Activated naive CD4-positive, alpha-beta T cell treated with anti-CD3 and anti-CD28 coated beads, Interleukin-2, amount 50 U/mL, for 24 hours (primary cell): ENCODE measurements at regions not wholly inside any gene's neighbourhood (a gene's known extent, or its start where the extent isn't known, plus 50 kb on each side); places are given as distances from the start of the nearest gene placed in this dataset.

Source experiments
- H3K27ac Mint-ChIP-seq: one replicate; pipeline ENCODE4 v1.8.0; 2021; ENCODE audit warnings: mild to moderate bottlenecking, mixed read lengths
- H3K27me3 Mint-ChIP-seq: one replicate; pipeline ENCODE4 v1.8.0; 2021; ENCODE audit warnings: mixed read lengths
- H3K36me3 Mint-ChIP-seq: one replicate; pipeline ENCODE4 v1.8.0; 2021; ENCODE audit warnings: mixed read lengths
- H3K4me1 Mint-ChIP-seq: one replicate; pipeline ENCODE4 v1.8.0; 2021; ENCODE audit warnings: mixed read lengths
- H3K4me3 Mint-ChIP-seq: one replicate; pipeline ENCODE4 v1.8.0; 2021; ENCODE audit warnings: mild to moderate bottlenecking, mixed read lengths
- H3K9me3 Mint-ChIP-seq: one replicate; pipeline ENCODE4 v1.8.0; 2021; ENCODE audit warnings: mixed read lengths

DNA sequence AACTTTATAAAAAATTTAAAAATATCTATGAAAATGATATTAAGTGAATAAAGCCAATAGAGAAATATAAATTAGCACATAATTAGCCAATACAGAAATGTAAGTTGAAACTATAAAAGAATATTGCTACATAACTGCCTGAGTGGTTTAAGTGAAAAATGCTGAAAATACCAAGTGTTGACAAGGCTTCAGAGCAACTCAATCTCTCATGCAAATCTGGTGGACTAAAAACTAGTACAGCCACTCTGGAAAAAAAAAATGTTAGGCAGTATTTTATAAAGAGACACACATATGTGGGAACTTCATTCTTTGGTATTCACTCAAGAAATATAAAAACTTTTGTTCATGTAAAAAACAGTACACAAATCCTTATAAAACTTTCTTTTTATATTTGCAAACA, 833.7 kb upstream of the ROBO1 start:
- Mint-ChIP-seq H3K4me1 (no peaks in the 10 kb centered on the region), H3K4me3 (no peak overlapping the region), H3K27me3 (no peaks in the 10 kb centered on the region), H3K36me3 (no peaks in the 10 kb centered on the region), H3K27ac (no peak overlapping the region), H3K9me3 (peaks cover 12% of the 10 kb centered on the region)

DNA sequence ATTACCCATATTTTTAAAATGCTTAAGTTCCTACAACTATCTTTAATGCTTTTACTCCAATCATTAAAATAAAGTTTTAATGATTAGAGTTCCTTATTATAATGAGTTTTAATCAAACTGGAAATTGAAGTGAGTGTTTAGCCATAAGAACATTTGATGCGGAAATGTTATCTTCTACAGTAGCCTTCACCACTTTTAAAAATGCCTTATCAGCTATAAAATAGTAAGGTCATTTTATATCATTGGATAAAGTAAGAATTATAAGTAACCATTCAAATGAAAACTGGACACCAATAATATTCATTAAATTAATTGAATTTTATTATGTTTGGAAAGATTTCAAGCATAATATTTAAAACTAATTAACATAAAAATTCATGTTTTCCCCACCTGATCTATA, 825.0 kb upstream of the ROBO1 start:
- H3K9me3 Mint-ChIP-seq, result peaks cover 17% of the 10 kb centered on the region
- H3K4me1 Mint-ChIP-seq, result no peaks in the 10 kb centered on the region
- H3K27ac Mint-ChIP-seq, result no peak overlapping the region
- H3K27me3 Mint-ChIP-seq, result no peaks in the 10 kb centered on the region
- H3K36me3 Mint-ChIP-seq, result no peaks in the 10 kb centered on the region
- no peak overlapping the region for H3K4me3 Mint-ChIP-seq

DNA sequence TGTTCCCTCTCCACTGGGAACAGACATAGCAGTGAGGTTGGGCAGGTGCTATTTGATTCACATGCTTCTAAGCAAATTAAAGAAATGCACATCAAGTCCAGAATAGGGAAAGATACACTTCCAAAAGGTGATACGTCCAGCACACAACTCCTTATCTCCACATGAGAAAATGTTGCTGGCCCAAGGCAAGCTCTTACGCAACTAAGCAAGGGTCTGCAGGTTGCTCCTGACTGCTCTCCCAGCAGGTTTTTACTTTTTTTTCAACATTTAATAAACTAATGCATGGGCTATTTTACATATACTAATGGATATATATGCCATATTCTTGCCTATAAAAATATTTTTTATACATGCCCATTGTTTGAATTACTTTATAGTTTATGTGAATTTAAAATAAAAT, 818.5 kb upstream of the ROBO1 start:
- Mint-ChIP-seq H3K4me1 (no peaks in the 10 kb centered on the region), H3K27ac (no peak overlapping the region), H3K36me3 (no peaks in the 10 kb centered on the region), H3K27me3 (no peaks in the 10 kb centered on the region), H3K4me3 (no peak overlapping the region), H3K9me3 (no peaks in the 10 kb centered on the region)

DNA sequence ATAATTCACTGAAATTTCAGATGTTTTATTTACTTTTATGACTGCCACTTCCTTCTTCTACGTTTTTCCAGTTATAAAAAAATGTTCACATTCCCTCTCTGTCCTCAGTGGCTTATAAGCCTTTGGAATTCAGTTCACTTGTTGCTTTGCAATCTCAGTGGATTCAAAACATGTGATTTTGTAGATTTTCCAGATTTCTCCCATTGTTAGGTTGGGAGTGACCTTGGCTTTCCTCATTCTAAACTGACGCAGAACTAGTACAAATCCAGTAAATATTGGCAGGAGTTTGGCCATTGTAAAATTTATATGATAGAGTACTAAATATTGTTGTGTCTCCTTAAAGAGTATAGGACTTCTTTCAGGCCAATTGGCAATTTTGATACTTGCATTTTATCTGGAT, 812.3 kb upstream of the ROBO1 start:
- H3K27me3 Mint-ChIP-seq, result no peaks in the 10 kb centered on the region
- no peaks in the 10 kb centered on the region for H3K4me1 Mint-ChIP-seq
- no peaks in the 10 kb centered on the region for H3K36me3 Mint-ChIP-seq
- H3K4me3 Mint-ChIP-seq, result no peak overlapping the region
- no peak overlapping the region for H3K27ac Mint-ChIP-seq
- peaks cover 9% of the 10 kb centered on the region for H3K9me3 Mint-ChIP-seq

DNA sequence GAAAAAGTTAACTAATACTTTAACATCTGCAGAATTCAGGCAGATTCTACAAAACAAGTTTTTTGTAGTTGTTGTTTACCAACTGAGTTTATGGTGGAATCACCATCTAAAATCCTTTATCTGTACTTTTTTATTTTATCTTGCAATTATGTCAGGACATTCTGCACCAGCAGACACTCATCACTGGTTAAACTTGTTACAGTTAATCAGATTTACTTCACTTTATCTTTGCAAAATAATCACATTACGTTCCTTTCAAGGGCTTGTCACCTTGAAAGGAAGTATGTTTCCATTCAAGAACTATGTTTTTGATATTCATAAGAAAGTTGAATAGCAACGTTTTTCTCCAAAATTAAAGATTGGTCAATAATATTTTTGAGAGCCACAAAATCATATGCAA, 796.6 kb upstream of the ROBO1 start:
- Mint-ChIP-seq H3K27me3 (no peaks in the 10 kb centered on the region), H3K27ac (no peak overlapping the region), H3K9me3 (peaks cover 6% of the 10 kb centered on the region), H3K4me1 (no peaks in the 10 kb centered on the region), H3K36me3 (no peaks in the 10 kb centered on the region), H3K4me3 (no peak overlapping the region)

DNA sequence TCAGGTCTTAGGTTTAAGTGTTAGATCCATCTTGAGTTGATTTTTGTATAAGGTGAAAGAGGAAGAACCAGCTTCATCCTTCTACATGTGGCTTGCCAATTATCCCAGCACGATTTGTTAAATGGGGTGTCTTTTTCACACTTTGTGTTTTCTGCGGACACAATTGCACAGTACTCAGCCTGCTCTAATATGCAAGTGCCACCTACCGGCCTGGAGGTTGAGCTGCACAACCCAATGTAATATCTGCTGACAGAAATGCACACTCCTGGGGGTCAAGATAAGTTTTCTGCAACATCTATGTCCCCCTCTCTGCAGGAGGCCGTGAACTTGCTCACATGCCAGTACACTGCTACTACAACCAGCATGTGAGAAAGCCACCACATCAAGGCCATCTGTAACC, 791.9 kb upstream of the ROBO1 start:
- Mint-ChIP-seq H3K9me3 (peaks cover 5% of the 10 kb centered on the region), H3K36me3 (no peaks in the 10 kb centered on the region), H3K4me3 (no peak overlapping the region), H3K4me1 (no peaks in the 10 kb centered on the region), H3K27ac (no peak overlapping the region), H3K27me3 (no peaks in the 10 kb centered on the region)

DNA sequence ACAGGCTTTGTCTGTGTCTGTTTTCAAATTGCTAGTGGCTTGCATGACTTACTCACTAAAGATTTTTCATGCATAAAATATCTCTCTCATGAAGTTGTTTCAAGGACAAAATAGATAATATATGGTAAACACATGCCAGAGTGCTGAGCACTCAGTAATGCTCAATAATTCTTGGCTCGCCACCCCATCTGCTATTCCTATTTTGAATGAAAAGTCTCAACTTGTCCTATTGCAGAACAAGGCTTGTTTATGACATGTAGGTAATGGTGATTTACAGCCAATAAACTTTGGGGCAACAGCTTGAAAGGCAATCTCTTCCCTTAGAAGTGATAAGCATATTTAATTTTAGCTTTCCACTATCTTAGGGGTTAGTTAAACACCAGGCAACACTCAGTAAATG, 789.0 kb upstream of the ROBO1 start:
- Mint-ChIP-seq H3K36me3 (no peaks in the 10 kb centered on the region), H3K27ac (no peak overlapping the region), H3K27me3 (no peaks in the 10 kb centered on the region), H3K4me1 (no peaks in the 10 kb centered on the region), H3K9me3 (peaks cover 5% of the 10 kb centered on the region), H3K4me3 (no peak overlapping the region)

DNA sequence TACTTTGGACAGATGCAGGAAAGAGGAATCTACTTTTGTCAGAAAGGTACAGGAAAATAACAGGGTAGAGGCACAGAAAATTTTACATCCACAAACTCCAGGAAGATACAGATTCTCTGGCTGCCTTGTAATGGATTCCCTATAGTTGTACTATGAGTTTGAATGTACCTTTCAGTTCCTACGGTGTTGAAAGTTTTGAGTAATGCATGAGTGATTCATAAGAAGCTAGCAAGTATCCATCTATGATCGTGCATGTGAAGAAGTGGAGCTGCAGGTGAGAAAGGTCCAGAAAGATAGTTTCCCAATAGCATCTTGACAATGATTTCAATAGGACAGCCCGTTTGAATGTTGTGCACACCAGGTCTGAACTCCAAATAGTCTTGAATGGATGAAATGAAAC, 786.5 kb upstream of the ROBO1 start:
- no peaks in the 10 kb centered on the region for H3K36me3 Mint-ChIP-seq
- no peaks in the 10 kb centered on the region for H3K27me3 Mint-ChIP-seq
- no peak overlapping the region for H3K27ac Mint-ChIP-seq
- no peaks in the 10 kb centered on the region for H3K4me1 Mint-ChIP-seq
- H3K4me3 Mint-ChIP-seq, result no peak overlapping the region
- peaks cover 5% of the 10 kb centered on the region for H3K9me3 Mint-ChIP-seq

DNA sequence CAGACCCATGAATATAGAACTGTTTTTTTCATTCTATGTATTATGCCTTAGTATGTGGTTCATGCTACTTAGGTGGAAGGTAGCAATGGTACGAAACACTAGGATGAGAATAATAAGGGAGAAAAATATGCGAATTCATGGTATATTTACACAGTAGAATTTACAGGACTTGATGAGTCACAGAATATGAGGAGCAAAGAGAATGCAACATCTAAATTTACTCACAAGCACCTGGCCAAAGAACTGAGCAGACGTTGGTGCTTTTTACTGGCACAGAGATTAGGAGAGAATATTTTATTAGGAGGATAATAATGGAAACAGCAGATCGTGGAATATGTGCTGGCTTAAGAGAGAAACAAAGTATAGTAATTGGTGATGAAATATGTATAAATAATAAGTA, 785.4 kb upstream of the ROBO1 start:
- H3K36me3 Mint-ChIP-seq, result no peaks in the 10 kb centered on the region
- H3K4me3 Mint-ChIP-seq, result no peak overlapping the region
- no peaks in the 10 kb centered on the region for H3K4me1 Mint-ChIP-seq
- H3K27ac Mint-ChIP-seq, result no peak overlapping the region
- peaks cover 5% of the 10 kb centered on the region for H3K9me3 Mint-ChIP-seq
- H3K27me3 Mint-ChIP-seq, result no peaks in the 10 kb centered on the region

DNA sequence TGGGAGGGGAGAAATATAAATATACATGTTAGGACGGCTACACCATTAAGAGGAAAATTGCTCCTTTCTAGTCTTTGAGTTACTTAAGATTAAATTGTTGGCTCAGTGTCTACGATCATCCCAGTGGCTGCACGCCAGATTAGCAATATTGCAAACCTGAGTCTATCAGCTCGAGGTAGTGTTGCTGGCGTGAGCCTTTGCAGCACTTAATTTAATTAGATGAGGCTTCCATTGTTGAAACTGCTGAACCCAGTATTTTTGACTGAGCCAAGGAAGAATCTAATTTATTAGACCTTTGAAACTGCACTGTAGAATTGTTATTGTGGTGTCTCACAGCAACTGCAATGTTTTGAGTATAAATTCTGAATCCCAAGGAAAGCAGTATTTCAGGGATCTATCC, 782.4 kb upstream of the ROBO1 start:
- Mint-ChIP-seq H3K4me1 (no peaks in the 10 kb centered on the region), H3K4me3 (no peak overlapping the region), H3K36me3 (no peaks in the 10 kb centered on the region), H3K9me3 (no peaks in the 10 kb centered on the region), H3K27ac (no peak overlapping the region), H3K27me3 (no peaks in the 10 kb centered on the region)

DNA sequence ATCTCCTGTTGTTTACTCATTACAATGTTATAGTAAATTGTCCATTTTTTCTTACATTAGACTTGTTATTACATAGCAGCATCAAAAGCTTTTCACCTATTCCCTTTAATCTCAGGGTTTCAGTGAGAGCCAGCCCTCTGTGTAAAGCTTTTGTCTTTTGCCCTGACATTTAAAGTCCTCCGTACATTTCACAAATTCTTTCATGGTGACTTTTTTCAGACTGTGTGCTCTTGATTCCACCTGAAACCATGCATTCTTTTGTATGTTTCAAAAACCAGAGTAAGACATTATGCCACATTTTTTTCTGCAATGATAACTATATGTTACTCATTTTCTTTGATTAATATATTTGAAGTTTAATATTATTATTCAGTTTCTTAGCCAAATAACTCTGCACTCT, 781.4 kb upstream of the ROBO1 start:
- Mint-ChIP-seq H3K4me1 (no peaks in the 10 kb centered on the region), H3K4me3 (no peak overlapping the region), H3K27me3 (no peaks in the 10 kb centered on the region), H3K27ac (no peak overlapping the region), H3K9me3 (peaks cover 6% of the 10 kb centered on the region), H3K36me3 (no peaks in the 10 kb centered on the region)

DNA sequence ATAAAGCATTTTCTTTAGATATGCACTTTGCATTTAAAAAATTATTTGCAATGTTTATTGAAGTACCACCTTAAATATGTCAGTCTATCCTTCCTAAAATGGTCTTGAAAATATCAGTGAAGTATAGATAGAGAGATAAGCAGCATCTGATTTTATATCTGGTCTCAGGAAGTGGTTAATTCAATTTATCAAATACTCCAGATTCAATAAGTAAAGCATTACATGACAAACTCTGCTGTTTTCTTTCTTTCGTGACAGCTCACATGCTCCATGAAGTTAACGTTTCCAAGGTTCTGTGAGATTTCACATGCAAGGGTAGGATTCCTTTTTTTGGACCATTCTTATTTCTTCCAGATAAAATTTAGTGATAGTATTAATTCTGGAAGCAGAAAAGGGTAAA, 775.4 kb upstream of the ROBO1 start:
- no peaks in the 10 kb centered on the region for H3K36me3 Mint-ChIP-seq
- no peaks in the 10 kb centered on the region for H3K27me3 Mint-ChIP-seq
- no peaks in the 10 kb centered on the region for H3K4me1 Mint-ChIP-seq
- H3K4me3 Mint-ChIP-seq, result no peak overlapping the region
- no peak overlapping the region for H3K27ac Mint-ChIP-seq
- H3K9me3 Mint-ChIP-seq, result peaks cover 6% of the 10 kb centered on the region

DNA sequence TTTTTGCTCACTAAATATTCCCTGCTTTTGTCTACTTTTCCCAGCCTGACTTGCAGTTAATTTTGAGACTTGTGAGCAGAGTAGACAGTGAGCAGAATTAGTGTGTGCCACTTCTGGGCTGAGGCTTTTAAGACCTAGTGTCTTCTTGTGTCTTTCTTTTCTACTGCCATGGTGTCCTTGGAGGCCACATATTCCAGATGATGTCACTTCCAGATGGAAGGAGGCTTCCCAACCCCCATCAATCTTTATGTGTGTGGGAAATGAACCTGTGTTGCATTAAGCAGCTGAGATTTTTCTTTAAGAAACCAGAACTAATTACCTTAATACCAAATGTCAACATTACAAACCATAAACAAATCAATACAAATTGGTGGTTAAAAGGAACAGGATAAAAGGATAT, 774.7 kb upstream of the ROBO1 start:
- Mint-ChIP-seq H3K4me3 (no peak overlapping the region), H3K36me3 (no peaks in the 10 kb centered on the region), H3K9me3 (peaks cover 6% of the 10 kb centered on the region), H3K27me3 (no peaks in the 10 kb centered on the region), H3K4me1 (no peaks in the 10 kb centered on the region), H3K27ac (no peak overlapping the region)

DNA sequence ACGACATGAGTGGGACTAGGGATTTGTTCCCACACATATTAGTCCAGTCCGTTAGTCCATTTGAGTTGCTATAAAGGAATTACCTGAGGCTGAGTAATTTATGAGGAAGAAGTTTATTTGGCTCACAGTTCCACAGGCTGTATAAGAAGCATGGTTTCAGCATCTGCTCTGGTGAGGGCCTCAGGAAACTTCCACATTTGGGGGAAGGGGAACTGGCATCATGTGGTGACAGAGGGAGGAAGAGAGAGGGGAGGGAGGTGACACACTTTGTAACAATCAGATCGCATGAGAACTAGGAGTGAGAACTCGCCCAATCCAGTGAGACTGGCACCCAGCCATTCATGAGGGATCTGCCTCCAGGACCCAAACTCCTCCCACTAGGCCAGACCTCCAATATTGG, 769.9 kb upstream of the ROBO1 start:
- Mint-ChIP-seq H3K9me3 (no peaks in the 10 kb centered on the region), H3K4me1 (no peaks in the 10 kb centered on the region), H3K27ac (no peak overlapping the region), H3K36me3 (no peaks in the 10 kb centered on the region), H3K27me3 (no peaks in the 10 kb centered on the region), H3K4me3 (no peak overlapping the region)

DNA sequence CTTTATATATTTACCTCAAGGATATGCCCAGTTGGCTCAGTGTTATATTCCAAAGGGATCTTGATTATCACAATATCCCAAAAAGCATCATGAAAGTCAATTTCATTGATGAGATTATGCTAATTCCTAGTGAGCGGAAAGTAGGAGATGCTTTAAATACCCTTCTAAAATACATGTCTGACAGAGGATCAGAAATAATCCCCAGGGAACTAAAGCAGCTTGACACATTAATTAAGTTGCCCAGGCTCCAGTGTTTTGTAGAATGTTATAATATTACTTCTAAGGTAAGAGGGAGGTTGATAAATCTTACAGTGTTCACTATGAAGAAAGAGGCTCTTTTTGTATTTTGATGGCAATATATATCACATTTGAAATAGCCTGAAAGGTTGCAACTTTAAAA, 767.5 kb upstream of the ROBO1 start:
- H3K27ac Mint-ChIP-seq, result no peak overlapping the region
- no peaks in the 10 kb centered on the region for H3K36me3 Mint-ChIP-seq
- H3K27me3 Mint-ChIP-seq, result no peaks in the 10 kb centered on the region
- no peaks in the 10 kb centered on the region for H3K9me3 Mint-ChIP-seq
- H3K4me3 Mint-ChIP-seq, result no peak overlapping the region
- H3K4me1 Mint-ChIP-seq, result no peaks in the 10 kb centered on the region

DNA sequence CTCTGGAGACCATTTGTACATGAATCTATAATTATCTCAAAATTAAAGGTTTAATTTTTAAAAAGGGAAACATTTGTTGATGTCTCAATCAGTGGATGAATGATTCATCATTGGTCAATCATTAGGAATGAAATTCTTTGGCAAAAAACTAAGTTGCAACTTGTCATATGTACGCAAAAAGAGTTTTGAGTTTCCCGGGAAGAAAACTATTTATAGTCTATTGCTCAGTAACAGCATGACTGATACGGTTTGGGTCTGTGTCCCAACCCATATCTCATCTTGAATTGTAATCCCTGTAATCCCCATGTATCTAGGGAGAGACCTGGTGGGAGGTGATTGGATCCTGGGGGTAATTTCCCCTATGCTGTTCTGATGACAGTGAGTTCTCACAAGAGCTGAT, 765.8 kb upstream of the ROBO1 start:
- Mint-ChIP-seq H3K9me3 (no peaks in the 10 kb centered on the region), H3K36me3 (no peaks in the 10 kb centered on the region), H3K27me3 (no peaks in the 10 kb centered on the region), H3K4me1 (no peaks in the 10 kb centered on the region), H3K4me3 (no peak overlapping the region), H3K27ac (no peak overlapping the region)

DNA sequence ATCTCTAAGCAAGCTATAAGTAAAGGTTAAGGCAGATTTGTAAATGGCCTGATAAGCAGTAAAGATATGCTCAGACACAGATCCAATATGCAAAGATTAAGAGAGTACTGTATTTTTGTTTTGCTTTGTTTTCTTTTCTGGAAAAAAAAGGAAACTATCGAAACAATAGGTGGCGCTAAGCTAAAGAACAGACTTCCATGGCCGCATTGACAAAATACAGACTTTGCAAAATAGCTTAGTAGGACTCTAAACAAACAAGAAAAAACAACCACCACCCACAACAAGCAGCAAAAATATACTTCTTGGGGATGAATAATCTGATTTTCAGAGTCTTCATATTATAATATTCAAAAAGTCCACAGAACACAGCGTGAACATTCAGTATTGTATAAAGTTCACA, 758.4 kb upstream of the ROBO1 start:
- Mint-ChIP-seq H3K36me3 (no peaks in the 10 kb centered on the region), H3K27ac (no peak overlapping the region), H3K4me3 (no peak overlapping the region), H3K27me3 (no peaks in the 10 kb centered on the region), H3K4me1 (no peaks in the 10 kb centered on the region), H3K9me3 (peaks cover 12% of the 10 kb centered on the region)

DNA sequence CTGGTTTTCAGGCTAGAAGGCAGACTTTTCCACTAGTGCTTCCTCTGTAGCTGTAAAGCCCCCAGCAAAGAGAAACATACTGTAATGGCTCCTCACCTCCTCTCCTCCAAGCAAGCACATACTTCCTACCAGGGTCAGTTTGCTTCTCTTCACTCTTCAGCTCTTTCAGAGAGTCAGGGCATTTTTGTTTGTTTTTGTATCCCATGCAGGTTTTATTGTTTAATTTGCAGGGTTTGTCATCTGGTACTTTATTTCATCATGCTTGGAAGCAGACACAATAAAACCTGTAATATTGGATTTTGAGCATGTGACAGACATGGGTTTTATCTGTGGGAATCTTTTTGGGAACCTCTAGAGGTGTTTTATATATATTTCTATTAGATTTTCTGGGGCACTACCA, 753.3 kb upstream of the ROBO1 start:
- no peak overlapping the region for H3K27ac Mint-ChIP-seq

More for the DNA sequence above, 753.3 kb upstream of the ROBO1 start:
- no peak overlapping the region for H3K4me3 Mint-ChIP-seq
- H3K27me3 Mint-ChIP-seq, result no peaks in the 10 kb centered on the region
- H3K9me3 Mint-ChIP-seq, result peaks cover 12% of the 10 kb centered on the region
- no peaks in the 10 kb centered on the region for H3K36me3 Mint-ChIP-seq
- no peaks in the 10 kb centered on the region for H3K4me1 Mint-ChIP-seq
